ENCODE measurements at regions not wholly inside any gene's neighbourhood (a gene's known extent, or its start where the extent isn't known, plus 50 kb on each side); places are given as distances from the start of the nearest gene placed in this dataset.

GRCh38 chr4:4935974-4936373 is 76.5 kb downstream of the MSX1 start:
- TF ChIP-seq ZNF121 (tag by site-specific recombination; IDR thresholded peaks at IDR 0.05) (no peak), ZNF623 (tag by site-specific recombination; IDR thresholded peaks at IDR 0.05) (peak; percentile 40; the same call in 1 of the 2 replicates)
- Histone ChIP-seq H3K4me1 (ENCODE audit: control insufficient read depth, insufficient read depth, low read length) (no peaks in the 10 kb centered on the region), H3K4me3 (ENCODE audit: low read depth, low read length) (no peak overlapping the region), H3K27ac (ENCODE audit: extremely low read depth, low read depth, low read length) (no peak overlapping the region), H3K9me3 (ENCODE audit: control insufficient read depth, insufficient read depth, low read depth, low read length) (no peaks in the 10 kb centered on the region), H3K36me3 (ENCODE audit: control insufficient read depth in 2 of 2, insufficient read depth in 1 of 2, low read length in 2 of 2) (no peaks in the 10 kb centered on the region)
- POLR2A ChIA-PET, result no interaction called here
- CTCF ChIA-PET, result interaction anchor here (0.6 kb wide), 1 partner anchor 885 kb away, joined by 3 read pairs; no protein-coding TSS in a partner anchor

DNA sequence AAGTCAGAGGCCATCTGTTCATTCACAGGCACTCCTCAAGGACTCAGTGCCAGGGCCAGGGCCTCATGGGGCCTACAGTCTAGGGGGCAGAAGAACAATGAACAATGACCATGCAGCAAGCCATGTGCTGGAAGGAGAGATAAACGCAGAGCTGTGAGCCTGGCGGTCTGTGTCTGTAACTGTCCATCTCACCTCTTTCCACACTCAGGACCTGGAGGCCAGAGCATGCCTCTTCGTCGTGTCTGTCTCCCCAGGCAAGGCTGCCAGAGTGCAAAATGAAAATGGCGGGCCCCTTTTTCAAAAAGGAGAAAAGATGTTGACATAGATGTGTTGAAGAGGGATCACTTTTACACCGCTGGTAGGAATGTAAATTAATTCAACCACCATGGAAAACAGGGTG is 78.5 kb downstream of the MSX1 start:
- CTCF ChIA-PET, result no interaction called here
- POLR2A ChIA-PET, result interaction anchor here (0.6 kb wide), 1 partner anchor 849 kb away, joined by 5 read pairs; no protein-coding TSS in a partner anchor
- H3K36me3 ChIP-seq (ENCODE audit: control insufficient read depth in 2 of 2, insufficient read depth in 1 of 2, low read length in 2 of 2), result no peaks in the 10 kb centered on the region
- no peak for TF ChIP-seq ZNF366 (tag by site-specific recombination; conservative IDR thresholded peaks at IDR 0.05)
- TF ChIP-seq ZNF555 (tag by site-specific recombination; conservative IDR thresholded peaks at IDR 0.05), result no peak
- TF ChIP-seq ZNF157 (tag by site-specific recombination; IDR thresholded peaks at IDR 0.05), result no peak
- TF ChIP-seq ZFP37 (tag by site-specific recombination; IDR thresholded peaks at IDR 0.05), result no peak
- TF ChIP-seq ZBTB8A (tag by site-specific recombination; IDR thresholded peaks at IDR 0.05), result no peak
- TF ChIP-seq, protein P1, sequence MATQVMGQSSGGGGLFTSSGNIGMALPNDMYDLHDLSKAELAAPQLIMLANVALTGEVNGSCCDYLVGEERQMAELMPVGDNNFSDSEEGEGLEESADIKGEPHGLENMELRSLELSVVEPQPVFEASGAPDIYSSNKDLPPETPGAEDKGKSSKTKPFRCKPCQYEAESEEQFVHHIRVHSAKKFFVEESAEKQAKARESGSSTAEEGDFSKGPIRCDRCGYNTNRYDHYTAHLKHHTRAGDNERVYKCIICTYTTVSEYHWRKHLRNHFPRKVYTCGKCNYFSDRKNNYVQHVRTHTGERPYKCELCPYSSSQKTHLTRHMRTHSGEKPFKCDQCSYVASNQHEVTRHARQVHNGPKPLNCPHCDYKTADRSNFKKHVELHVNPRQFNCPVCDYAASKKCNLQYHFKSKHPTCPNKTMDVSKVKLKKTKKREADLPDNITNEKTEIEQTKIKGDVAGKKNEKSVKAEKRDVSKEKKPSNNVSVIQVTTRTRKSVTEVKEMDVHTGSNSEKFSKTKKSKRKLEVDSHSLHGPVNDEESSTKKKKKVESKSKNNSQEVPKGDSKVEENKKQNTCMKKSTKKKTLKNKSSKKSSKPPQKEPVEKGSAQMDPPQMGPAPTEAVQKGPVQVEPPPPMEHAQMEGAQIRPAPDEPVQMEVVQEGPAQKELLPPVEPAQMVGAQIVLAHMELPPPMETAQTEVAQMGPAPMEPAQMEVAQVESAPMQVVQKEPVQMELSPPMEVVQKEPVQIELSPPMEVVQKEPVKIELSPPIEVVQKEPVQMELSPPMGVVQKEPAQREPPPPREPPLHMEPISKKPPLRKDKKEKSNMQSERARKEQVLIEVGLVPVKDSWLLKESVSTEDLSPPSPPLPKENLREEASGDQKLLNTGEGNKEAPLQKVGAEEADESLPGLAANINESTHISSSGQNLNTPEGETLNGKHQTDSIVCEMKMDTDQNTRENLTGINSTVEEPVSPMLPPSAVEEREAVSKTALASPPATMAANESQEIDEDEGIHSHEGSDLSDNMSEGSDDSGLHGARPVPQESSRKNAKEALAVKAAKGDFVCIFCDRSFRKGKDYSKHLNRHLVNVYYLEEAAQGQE (tag by site-specific recombination; IDR thresholded peaks at IDR 0.05), result no peak
- TF ChIP-seq OVOL3 (tag by site-specific recombination; IDR thresholded peaks at IDR 0.05), result no peak
- no peak for TF ChIP-seq SCRT2 (tag by site-specific recombination; IDR thresholded peaks at IDR 0.05)
- TF ChIP-seq, protein P2, sequence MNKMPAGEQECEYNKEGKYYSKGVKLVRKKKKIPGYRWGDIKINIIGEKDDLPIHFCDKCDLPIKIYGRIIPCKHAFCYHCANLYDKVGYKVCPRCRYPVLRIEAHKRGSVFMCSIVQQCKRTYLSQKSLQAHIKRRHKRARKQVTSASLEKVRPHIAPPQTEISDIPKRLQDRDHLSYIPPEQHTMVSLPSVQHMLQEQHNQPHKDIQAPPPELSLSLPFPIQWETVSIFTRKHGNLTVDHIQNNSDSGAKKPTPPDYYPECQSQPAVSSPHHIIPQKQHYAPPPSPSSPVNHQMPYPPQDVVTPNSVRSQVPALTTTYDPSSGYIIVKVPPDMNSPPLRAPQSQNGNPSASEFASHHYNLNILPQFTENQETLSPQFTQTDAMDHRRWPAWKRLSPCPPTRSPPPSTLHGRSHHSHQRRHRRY (tag by site-specific recombination; IDR thresholded peaks at IDR 0.05), result no peak
- no peak for TF ChIP-seq ZNF600 (tag by site-specific recombination; IDR thresholded peaks at IDR 0.05)
- TF ChIP-seq ZNF521 (tag by site-specific recombination; IDR thresholded peaks at IDR 0.05), result no peak
- TF ChIP-seq, protein P3, sequence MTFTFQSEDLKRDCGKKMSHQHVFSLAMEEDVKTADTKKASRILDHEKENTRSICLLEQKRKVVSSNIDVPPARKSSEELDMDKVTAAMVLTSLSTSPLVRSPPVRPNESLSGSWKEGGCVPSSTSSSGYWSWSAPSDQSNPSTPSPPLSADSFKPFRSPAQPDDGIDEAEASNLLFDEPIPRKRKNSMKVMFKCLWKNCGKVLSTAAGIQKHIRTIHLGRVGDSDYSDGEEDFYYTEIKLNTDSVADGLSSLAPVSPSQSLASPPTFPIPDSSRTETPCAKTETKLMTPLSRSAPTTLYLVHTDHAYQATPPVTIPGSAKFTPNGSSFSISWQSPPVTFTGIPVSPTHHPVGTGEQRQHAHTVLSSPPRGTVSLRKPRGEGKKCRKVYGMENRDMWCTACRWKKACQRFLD (tag by site-specific recombination; IDR thresholded peaks at IDR 0.05), result no peak
- no peak for TF ChIP-seq ZNF670 (tag by site-specific recombination; IDR thresholded peaks at IDR 0.05; ENCODE audit: low read depth)
- TF ChIP-seq ZNF324 (tag by site-specific recombination; IDR thresholded peaks at IDR 0.05), result no peak
- H3K27ac ChIP-seq (ENCODE audit: extremely low read depth, low read depth, low read length), result no peak overlapping the region
- H3K9me3 ChIP-seq (ENCODE audit: control insufficient read depth, insufficient read depth, low read depth, low read length), result no peaks in the 10 kb centered on the region
- no peak overlapping the region for H3K4me3 ChIP-seq (ENCODE audit: low read depth, low read length)
- H3K4me1 ChIP-seq (ENCODE audit: control insufficient read depth, insufficient read depth, low read length), result no peaks in the 10 kb centered on the region

DNA sequence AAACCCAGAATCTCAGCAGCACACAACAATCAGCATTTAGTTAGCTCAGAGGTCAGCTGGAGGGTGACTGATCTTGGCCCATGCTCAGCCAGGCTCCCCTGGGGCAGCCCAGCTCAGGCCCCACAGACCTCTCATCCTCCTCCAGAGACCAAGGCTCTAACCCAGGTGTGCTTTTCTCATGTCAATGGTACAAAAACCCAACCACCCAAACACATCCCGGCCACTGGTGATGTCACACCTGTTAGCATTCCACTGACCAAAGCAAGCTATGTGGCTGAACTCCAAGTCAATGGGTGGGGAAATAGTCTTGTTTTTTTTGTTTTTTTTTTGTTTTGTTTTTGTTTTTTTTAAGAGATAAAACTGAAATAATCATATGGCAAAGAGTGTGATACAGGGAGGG is 77.5 kb downstream of the CYTL1 start:
- no peaks in the 10 kb centered on the region for H3K4me1 ChIP-seq (ENCODE audit: control insufficient read depth, insufficient read depth, low read length)
- no peaks in the 10 kb centered on the region for H3K36me3 ChIP-seq (ENCODE audit: control insufficient read depth in 2 of 2, insufficient read depth in 1 of 2, low read length in 2 of 2)
- H3K9me3 ChIP-seq (ENCODE audit: control insufficient read depth, insufficient read depth, low read depth, low read length), result no peaks in the 10 kb centered on the region
- no peak overlapping the region for H3K4me3 ChIP-seq (ENCODE audit: low read depth, low read length)
- ChIA-PET POLR2A (interaction anchor here (0.6 kb wide), 1 partner anchor 545 kb away, joined by 4 read pairs; no protein-coding TSS in a partner anchor), CTCF (interaction anchor here (0.7 kb wide), 1 partner anchor 10 kb away, joined by 4 read pairs; no protein-coding TSS in a partner anchor)
- H3K27ac ChIP-seq (ENCODE audit: extremely low read depth, low read depth, low read length), result no peak overlapping the region
- TF ChIP-seq MEIS1 (CRISPR knock-in tag; IDR thresholded peaks at IDR 0.05; ENCODE audit: borderline replicate concordance), result no peak
- no peak for TF ChIP-seq ZNF112 (tag by site-specific recombination; IDR thresholded peaks at IDR 0.05)
- no peak for TF ChIP-seq TRIM28 (IDR thresholded peaks at IDR 0.05; ENCODE audit: borderline replicate concordance, low read length)
- no peak for TF ChIP-seq SP3 (tag by site-specific recombination; IDR thresholded peaks at IDR 0.05)
- TF ChIP-seq, protein P4, sequence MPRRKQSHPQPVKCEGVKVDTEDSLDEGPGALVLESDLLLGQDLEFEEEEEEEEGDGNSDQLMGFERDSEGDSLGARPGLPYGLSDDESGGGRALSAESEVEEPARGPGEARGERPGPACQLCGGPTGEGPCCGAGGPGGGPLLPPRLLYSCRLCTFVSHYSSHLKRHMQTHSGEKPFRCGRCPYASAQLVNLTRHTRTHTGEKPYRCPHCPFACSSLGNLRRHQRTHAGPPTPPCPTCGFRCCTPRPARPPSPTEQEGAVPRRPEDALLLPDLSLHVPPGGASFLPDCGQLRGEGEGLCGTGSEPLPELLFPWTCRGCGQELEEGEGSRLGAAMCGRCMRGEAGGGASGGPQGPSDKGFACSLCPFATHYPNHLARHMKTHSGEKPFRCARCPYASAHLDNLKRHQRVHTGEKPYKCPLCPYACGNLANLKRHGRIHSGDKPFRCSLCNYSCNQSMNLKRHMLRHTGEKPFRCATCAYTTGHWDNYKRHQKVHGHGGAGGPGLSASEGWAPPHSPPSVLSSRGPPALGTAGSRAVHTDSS (tag by site-specific recombination; IDR thresholded peaks at IDR 0.05), result no peak
- no peak for TF ChIP-seq ZNF791 (tag by site-specific recombination; IDR thresholded peaks at IDR 0.05)
- TF ChIP-seq ZNF302 (tag by site-specific recombination; IDR thresholded peaks at IDR 0.05; ENCODE audit: low read depth), result no peak
- no peak for TF ChIP-seq ZSCAN16 (tag by site-specific recombination; IDR thresholded peaks at IDR 0.05)
- TF ChIP-seq SP2 (tag by site-specific recombination; IDR thresholded peaks at IDR 0.05), result no peak
- TF ChIP-seq ZNF768 (tag by site-specific recombination; IDR thresholded peaks at IDR 0.05), result no peak
